AG04450 (cell line): ENCODE measurements at regions not wholly inside any gene's neighbourhood (a gene's known extent, or its start where the extent isn't known, plus 50 kb on each side); places are given as distances from the start of the nearest gene placed in this dataset.

Experiments used
- CTCF ChIA-PET: fragments of 300-600, 350-600 bp; formaldehyde crosslinking; extraction: SDS; loops from one replicate; lab custom pipeline; 2022; ENCODE audit warnings: antibody characterized with exemption, inconsistent platforms; lab: Charles Lee
- POLR2A ChIA-PET: fragments of 350-600 bp; formaldehyde crosslinking; extraction: SDS; loops from one replicate; lab custom pipeline; 2021; ENCODE audit warnings: antibody characterized with exemption, inconsistent platforms; lab: Yijun Ruan, JAX
- DNase-seq: peaks from one replicate; pipeline ENCODE4 v3.0.0-alpha.2; 2011; ENCODE audit warnings: low read depth, low spot score
- H3K27ac ChIP-seq: one replicate; pipeline ENCODE4 v1.5.1; 2012; ENCODE audit warnings: low read depth, low read length, control low read depth
- H3K27me3 ChIP-seq: one replicate; pipeline ENCODE4 v1.6.0; 2012; ENCODE audit warnings: low read length; ENCODE audit not compliant: control insufficient read depth, insufficient read depth
- H3K4me3 ChIP-seq: 2 replicates; pipeline ENCODE4 v1.5.1; 2011; ENCODE audit warnings: mild to moderate bottlenecking, low read depth, low read length, control low read depth
- H3K9me3 ChIP-seq: 2 replicates; pipeline ENCODE4 v1.5.1; 2012; ENCODE audit warnings: low read length; ENCODE audit not compliant: control insufficient read depth, insufficient read depth
- TF ChIP-seq, protein P1 (sequence below): IDR thresholded peaks from 2 replicates; pipeline ENCODE4 v1.5.1; 2011; ENCODE audit warnings: low read depth, low read length, control low read depth, inconsistent platforms

DNA sequence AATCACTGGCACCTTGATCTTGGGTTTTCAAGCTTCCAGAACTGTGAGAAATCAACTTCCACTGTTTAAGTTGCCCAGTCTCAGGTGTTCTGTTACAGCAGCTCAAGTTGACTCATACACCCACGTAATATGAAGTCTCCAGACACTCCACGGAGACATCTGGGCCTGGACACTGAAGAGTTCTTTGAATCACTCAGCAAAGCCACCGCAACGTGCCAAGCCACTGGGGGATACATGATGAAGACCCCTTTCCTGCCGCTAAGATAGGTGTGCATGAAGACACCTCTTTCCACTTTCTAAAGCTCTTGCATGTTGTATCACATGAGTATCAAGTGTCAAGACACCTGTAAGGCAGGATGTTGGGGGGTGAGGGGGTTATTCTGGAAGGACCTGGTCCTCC lies 311.7 kb upstream of the RTL1 start:
- POLR2A ChIA-PET: no interaction called here
- no peak overlapping the region for H3K4me3 ChIP-seq
- peaks cover 5% of the 10 kb centered on the region for H3K9me3 ChIP-seq
- H3K27ac ChIP-seq: no peak overlapping the region
- CTCF ChIA-PET: interaction anchor here (1.0 to 1.4 kb wide), 2 partner anchors 20 to 44 kb away, joined by 3 read pairs; no protein-coding TSS in a partner anchor
- peaks cover 20% of the 10 kb centered on the region for H3K27me3 ChIP-seq
- TF ChIP-seq, protein P1, sequence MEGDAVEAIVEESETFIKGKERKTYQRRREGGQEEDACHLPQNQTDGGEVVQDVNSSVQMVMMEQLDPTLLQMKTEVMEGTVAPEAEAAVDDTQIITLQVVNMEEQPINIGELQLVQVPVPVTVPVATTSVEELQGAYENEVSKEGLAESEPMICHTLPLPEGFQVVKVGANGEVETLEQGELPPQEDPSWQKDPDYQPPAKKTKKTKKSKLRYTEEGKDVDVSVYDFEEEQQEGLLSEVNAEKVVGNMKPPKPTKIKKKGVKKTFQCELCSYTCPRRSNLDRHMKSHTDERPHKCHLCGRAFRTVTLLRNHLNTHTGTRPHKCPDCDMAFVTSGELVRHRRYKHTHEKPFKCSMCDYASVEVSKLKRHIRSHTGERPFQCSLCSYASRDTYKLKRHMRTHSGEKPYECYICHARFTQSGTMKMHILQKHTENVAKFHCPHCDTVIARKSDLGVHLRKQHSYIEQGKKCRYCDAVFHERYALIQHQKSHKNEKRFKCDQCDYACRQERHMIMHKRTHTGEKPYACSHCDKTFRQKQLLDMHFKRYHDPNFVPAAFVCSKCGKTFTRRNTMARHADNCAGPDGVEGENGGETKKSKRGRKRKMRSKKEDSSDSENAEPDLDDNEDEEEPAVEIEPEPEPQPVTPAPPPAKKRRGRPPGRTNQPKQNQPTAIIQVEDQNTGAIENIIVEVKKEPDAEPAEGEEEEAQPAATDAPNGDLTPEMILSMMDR: no peak
- DNase-seq: no peak

GRCh38 chr14:101215927-101216326 lies 312.4 kb upstream of the RTL1 start:
- H3K27ac ChIP-seq: no peak overlapping the region
- no peak overlapping the region for H3K4me3 ChIP-seq
- TF ChIP-seq, protein P1: no peak
- DNase-seq: no peak
- ChIA-PET POLR2A (no interaction called here), CTCF (interaction anchor here (1.0 kb wide), 1 partner anchor 43 kb away, joined by 3 read pairs; no protein-coding TSS in a partner anchor)
- peaks cover 5% of the 10 kb centered on the region for H3K9me3 ChIP-seq
- peaks cover 20% of the 10 kb centered on the region for H3K27me3 ChIP-seq

DNA sequence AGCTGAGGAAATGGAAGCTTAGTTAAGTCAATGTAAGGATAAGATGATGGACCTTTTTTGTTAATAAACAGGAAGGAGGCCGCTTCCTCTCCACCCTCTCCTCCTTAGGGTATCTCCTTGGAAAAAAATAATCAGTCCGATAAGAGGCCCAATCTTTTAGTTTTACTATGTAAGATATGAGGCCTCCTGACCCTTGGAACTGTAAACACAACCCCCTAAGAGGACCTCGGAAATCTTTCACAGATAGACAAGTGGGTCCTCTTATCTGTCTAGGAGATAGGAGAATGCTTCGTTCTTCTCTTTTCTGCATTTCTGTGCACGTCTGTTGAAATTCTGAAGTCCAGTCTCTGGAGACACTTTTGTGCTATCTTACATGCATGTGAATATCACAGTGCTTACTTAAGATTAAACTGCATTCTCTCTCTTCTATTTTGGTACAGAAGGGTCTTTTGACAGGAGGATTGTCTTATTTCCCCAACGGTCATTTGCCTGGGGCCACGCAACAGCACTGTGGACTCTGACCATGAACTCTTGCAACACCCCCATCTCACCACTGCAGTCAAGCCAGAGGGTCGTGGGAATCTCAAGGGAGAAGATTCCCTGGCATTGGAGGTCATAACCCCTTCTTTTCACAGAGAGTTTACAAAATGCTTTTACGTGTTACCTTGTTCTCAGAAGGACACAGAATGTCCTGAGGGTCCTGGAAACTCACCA lies 313.0 kb upstream of the RTL1 start:
- no peak overlapping the region for H3K4me3 ChIP-seq
- no peak for DNase-seq
- POLR2A ChIA-PET: no interaction called here
- peaks cover 5% of the 10 kb centered on the region for H3K9me3 ChIP-seq
- H3K27me3 ChIP-seq: peaks cover 25% of the 10 kb centered on the region
- H3K27ac ChIP-seq: no peak overlapping the region
- CTCF ChIA-PET: no interaction called here
- TF ChIP-seq, protein P1: no peak

DNA sequence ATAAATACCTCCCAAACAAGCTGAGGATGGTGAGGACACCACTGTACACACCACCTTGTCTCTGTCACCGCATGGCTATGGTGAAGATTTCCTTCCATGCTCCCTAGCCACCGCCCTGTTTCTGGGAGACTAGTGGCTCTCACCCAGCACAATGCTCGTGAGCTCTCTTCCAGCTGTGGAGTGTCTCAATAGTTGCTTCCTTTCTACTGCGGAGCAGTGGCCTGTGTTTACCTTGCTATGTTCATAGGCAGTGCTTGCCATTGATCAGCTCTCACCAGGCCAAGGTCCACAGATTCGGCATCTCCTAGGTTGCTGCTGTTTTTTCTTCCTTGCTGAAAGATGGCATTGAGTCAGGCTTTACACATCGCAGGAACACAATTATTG lies 313.6 kb upstream of the RTL1 start:
- peaks cover 27% of the 10 kb centered on the region for H3K27me3 ChIP-seq
- ChIA-PET POLR2A (no interaction called here), CTCF (no interaction called here)
- no peak overlapping the region for H3K27ac ChIP-seq
- DNase-seq: no peak
- peaks cover 5% of the 10 kb centered on the region for H3K9me3 ChIP-seq
- TF ChIP-seq, protein P1: no peak
- H3K4me3 ChIP-seq: no peak overlapping the region

- CTCF ChIA-PET: interaction anchor here (1.7 kb wide), 1 partner anchor 17 kb away, joined by 10 read pairs; no protein-coding TSS in a partner anchor
Observed at GRCh38 chr14:101217616-101218371, 314.3 kb upstream of the RTL1 start.

More at GRCh38 chr14:101217616-101218371, 314.3 kb upstream of the RTL1 start:
- H3K4me3 ChIP-seq: no peak overlapping the region
- TF ChIP-seq, protein P1: no peak
- no peak for DNase-seq
- POLR2A ChIA-PET: interaction anchor here (0.6 kb wide), 1 partner anchor 19 kb away, joined by 6 read pairs; no protein-coding TSS in a partner anchor
- H3K27me3 ChIP-seq: peaks cover 34% of the 10 kb centered on the region
- no peak overlapping the region for H3K27ac ChIP-seq
- no peaks in the 10 kb centered on the region; the same call in 1 of the 2 replicates for H3K9me3 ChIP-seq
